OCI-LY7 (cell line): ENCODE measurements at regions not wholly inside any gene's neighbourhood (a gene's known extent, or its start where the extent isn't known, plus 50 kb on each side); places are given as distances from the start of the nearest gene placed in this dataset.

Source experiments
- BruUV-seq: library from RNA; stranded (reverse); fragments of 400-500 nt; replicated peaks from 2 replicates; lab custom pipeline; 2021; lab: Mats Ljungman, UMichigan
- CTCF ChIA-PET: fragments of 300-600 bp; sonication (Branson Sonifier 250); formaldehyde crosslinking; loops from one replicate; lab custom pipeline; 2022; ENCODE audit warnings: antibody characterized with exemption; ENCODE audit not compliant: unreplicated experiment; lab: Charles Lee
- POLR2A ChIA-PET: fragments of 300-600 bp; sonication (Branson Sonifier 250); formaldehyde crosslinking; loops from one replicate; lab custom pipeline; 2022; ENCODE audit warnings: antibody characterized with exemption; lab: Charles Lee
- DNase-seq: peaks from one replicate; pipeline ENCODE4 v3.0.0-alpha.2; 2015; ENCODE audit warnings: low spot score
- H2AFZ ChIP-seq: fragments of 200-600 bp; sonication (generic), shearing (Covaris generic); 2 replicates; pipeline ENCODE4 v1.6.1; 2014; ENCODE audit warnings: mild to moderate bottlenecking, antibody characterized with exemption, low read length, moderate library complexity
- H3K27ac ChIP-seq: fragments of 200-600 bp; sonication (generic); 2 replicates; pipeline ENCODE4 v1.5.1; 2014; ENCODE audit warnings: mixed run types, low read depth, mild to moderate bottlenecking, moderate library complexity, low read length, inconsistent platforms; ENCODE audit not compliant: poor library complexity, severe bottlenecking
- H3K36me3 ChIP-seq: fragments of 200-600 bp; sonication (generic); 2 replicates; pipeline ENCODE4 v1.6.1; 2014; ENCODE audit warnings: mild to moderate bottlenecking, antibody characterized with exemption, low read length, moderate library complexity, mixed read lengths; ENCODE audit not compliant: insufficient read depth
- H3K4me1 ChIP-seq: fragments of 200-600 bp; sonication (generic); 2 replicates; pipeline ENCODE4 v1.5.1; 2014; ENCODE audit warnings: mild to moderate bottlenecking, low read length; ENCODE audit not compliant: insufficient read depth, poor library complexity, severe bottlenecking
- H3K4me2 ChIP-seq: fragments of 200-600 bp; sonication (generic); 2 replicates; pipeline ENCODE4 v1.6.1; 2014; ENCODE audit warnings: mild to moderate bottlenecking, low read length
- H3K4me3 ChIP-seq: fragments of 200-600 bp; sonication (generic); 2 replicates; pipeline ENCODE4 v1.5.1; 2014; ENCODE audit warnings: mild to moderate bottlenecking, low read depth, low read length; ENCODE audit not compliant: poor library complexity, severe bottlenecking
- H3K79me2 ChIP-seq: fragments of 200-600 bp; sonication (generic); 2 replicates; pipeline ENCODE4 v1.6.1; 2016; ENCODE audit warnings: low read depth, mild to moderate bottlenecking, low read length, moderate library complexity, mixed read lengths; ENCODE audit not compliant: insufficient read depth
- H3K9me2 ChIP-seq: fragments of 200-600 bp; sonication (generic); 2 replicates; pipeline ENCODE4 v1.6.1; 2016; ENCODE audit warnings: mild to moderate bottlenecking, low read length, mixed read lengths; ENCODE audit not compliant: insufficient read depth
- H3K9me3 ChIP-seq: fragments of 200-600 bp; sonication (generic); 2 replicates; pipeline ENCODE4 v1.6.1; 2014; ENCODE audit warnings: mild to moderate bottlenecking, mixed run types, low read length, mixed read lengths
- H4K20me1 ChIP-seq: fragments of 200-600 bp; sonication (generic); 2 replicates; pipeline ENCODE4 v1.6.1; 2014; ENCODE audit warnings: mild to moderate bottlenecking, antibody characterized with exemption, low read length, moderate library complexity, mixed read lengths; ENCODE audit not compliant: insufficient read depth
- CTCF ChIP-seq: fragments of 200-600 bp; sonication (generic); conservative IDR thresholded peaks from 2 replicates; pipeline ENCODE4 v1.5.1; 2014; ENCODE audit warnings: mild to moderate bottlenecking, antibody characterized with exemption, low read length, moderate library complexity, mixed read lengths
- EZH2phosphoT487 ChIP-seq: fragments of 200-600 bp; sonication (generic); IDR thresholded peaks from 2 replicates; pipeline ENCODE4 v1.6.1; 2018; ENCODE audit warnings: low read depth, borderline replicate concordance, mild to moderate bottlenecking, mixed run types, antibody characterized with exemption, low read length, moderate library complexity, mixed read lengths
- intact Hi-C: fragments of 100-400 bp; cut with micrococcal nuclease; formaldehyde crosslinking; loops from one replicate; pipeline ENCODE4 v1.10.0; 2022; ENCODE audit not compliant: unreplicated experiment

DNA sequence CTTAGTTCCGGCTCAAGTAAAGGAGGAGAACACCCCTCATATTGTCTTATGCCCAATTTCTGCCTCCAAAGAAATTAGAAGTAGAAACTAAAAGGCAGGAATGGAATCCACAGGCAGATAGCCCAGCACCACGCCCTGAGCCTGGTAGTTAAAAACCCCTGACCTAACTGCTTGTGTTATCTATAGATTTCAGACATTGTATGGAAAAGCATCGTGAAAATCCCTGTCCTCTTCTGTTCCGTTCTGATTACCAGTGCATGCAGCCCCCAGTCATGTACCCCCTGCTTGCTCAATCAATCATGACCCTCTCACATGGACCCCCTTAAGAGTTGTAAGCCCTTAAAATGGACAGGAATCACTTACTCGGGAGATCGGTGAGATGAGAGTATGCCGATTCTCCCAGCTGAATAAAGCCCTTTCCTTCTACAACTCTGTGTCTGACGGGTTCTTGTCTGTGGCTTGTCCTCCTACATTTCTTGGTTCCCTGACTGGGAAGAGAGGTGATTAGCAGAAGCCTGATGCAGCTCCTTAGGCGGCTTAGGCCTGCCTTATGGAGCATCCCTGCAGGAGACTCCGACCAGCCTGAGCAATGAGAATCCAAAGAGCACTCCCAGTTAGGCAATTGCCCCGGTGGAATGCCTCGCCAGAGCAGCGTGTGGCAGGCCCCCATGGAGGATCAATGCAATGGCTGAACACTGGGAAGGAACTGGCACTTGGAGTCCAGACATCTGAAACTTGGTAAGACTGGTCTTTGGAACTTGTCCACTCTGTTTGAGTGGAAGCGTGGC is 362.6 kb upstream of the TCF4 start:
- H3K9me2 ChIP-seq: no peaks in the 10 kb centered on the region
- TF ChIP-seq EZH2phosphoT487: no peak
- no peak for TF ChIP-seq CTCF
- no peaks in the 10 kb centered on the region for H3K4me1 ChIP-seq
- CTCF ChIA-PET: no interaction called here
- H3K4me2 ChIP-seq: no peak overlapping the region
- POLR2A ChIA-PET: no interaction called here
- no peaks in the 10 kb centered on the region for H4K20me1 ChIP-seq
- no TSS peak for BruUV-seq
- H3K4me3 ChIP-seq: no peak overlapping the region
- no peaks in the 10 kb centered on the region for H3K79me2 ChIP-seq
- intact Hi-C loops: no loop called here
- H3K36me3 ChIP-seq: no peaks in the 10 kb centered on the region
- no peak for DNase-seq
- H3K9me3 ChIP-seq: no peaks in the 10 kb centered on the region
- no peak overlapping the region for H3K27ac ChIP-seq
- H2AFZ ChIP-seq: no peak overlapping the region

DNA sequence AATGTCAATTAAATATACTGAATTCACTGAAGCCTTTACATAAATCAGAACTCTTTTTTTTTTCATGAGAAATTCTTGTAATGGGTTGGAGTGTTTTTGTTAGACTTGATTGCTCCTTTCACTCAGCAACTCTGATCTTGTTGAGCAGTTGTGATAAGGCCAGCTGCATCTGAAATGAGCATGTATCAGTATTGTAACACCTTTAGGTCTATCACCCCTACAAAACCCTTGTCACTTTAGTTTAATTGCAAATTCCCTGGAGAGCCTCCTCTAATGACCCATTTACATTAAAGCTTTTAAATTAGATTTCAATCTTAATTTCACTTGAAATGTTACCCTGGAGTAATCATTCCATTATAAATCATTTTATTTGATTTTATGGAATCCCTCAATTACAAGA is 346.8 kb upstream of the TCF4 start:
- no peaks in the 10 kb centered on the region for H3K4me1 ChIP-seq
- intact Hi-C loops: no loop called here
- no peak overlapping the region for H3K4me2 ChIP-seq
- H3K9me3 ChIP-seq: 0 out of 2 replicates have a peak, but pooled peaks cover 4% of the 10 kb centered on the region
- no peak overlapping the region for H2AFZ ChIP-seq
- POLR2A ChIA-PET: no interaction called here
- TF ChIP-seq CTCF (no peak), EZH2phosphoT487 (no peak)
- no peaks in the 10 kb centered on the region for H3K36me3 ChIP-seq
- no TSS peak for BruUV-seq
- no peaks in the 10 kb centered on the region for H3K79me2 ChIP-seq
- no peak overlapping the region for H3K27ac ChIP-seq
- DNase-seq: no peak
- H3K4me3 ChIP-seq: no peak overlapping the region
- CTCF ChIA-PET: no interaction called here
- no peaks in the 10 kb centered on the region for H3K9me2 ChIP-seq
- H4K20me1 ChIP-seq: no peaks in the 10 kb centered on the region

- DNase-seq: no peak
- no peaks in the 10 kb centered on the region for H3K4me1 ChIP-seq
- no TSS peak for BruUV-seq
- no peaks in the 10 kb centered on the region for H4K20me1 ChIP-seq
- no peaks in the 10 kb centered on the region for H3K79me2 ChIP-seq
- no peak overlapping the region for H2AFZ ChIP-seq
- no peak for TF ChIP-seq EZH2phosphoT487
- TF ChIP-seq CTCF: no peak
- H3K9me3 ChIP-seq: 0 out of 2 replicates have a peak, but pooled peaks cover 4% of the 10 kb centered on the region
- ChIA-PET POLR2A (no interaction called here), CTCF (no interaction called here)
- H3K36me3 ChIP-seq: no peaks in the 10 kb centered on the region
- H3K9me2 ChIP-seq: no peaks in the 10 kb centered on the region
- H3K27ac ChIP-seq: no peak overlapping the region
- no peak overlapping the region for H3K4me3 ChIP-seq
- intact Hi-C loops: no loop called here
- H3K4me2 ChIP-seq: no peak overlapping the region
Measured at GRCh38 chr18:55932675-55933074, 344.7 kb upstream of the TCF4 start.
